Naive thymus-derived CD4-positive, alpha-beta T cell (primary cell): ENCODE measurements at regions not wholly inside any gene's neighbourhood (a gene's known extent, or its start where the extent isn't known, plus 50 kb on each side); places are given as distances from the start of the nearest gene placed in this dataset.

Experiments used
- ATAC-seq: fragments of 150-1000 bp; cut with Tn5 transposase; 2 replicates; pipeline ENCODE4 v1.10.0; 2021; ENCODE audit warnings: mild to moderate bottlenecking, moderate library complexity
- CTCF ChIA-PET: fragments of 350-600 bp; sonication (Branson Sonifier 250); formaldehyde crosslinking; loops from one replicate; lab custom pipeline; 2021; ENCODE audit warnings: antibody characterized with exemption; lab: Charles Lee
- POLR2A ChIA-PET: fragments of 350-600 bp; sonication (Branson Sonifier 250); formaldehyde crosslinking; loops from one replicate; lab custom pipeline; 2021; ENCODE audit warnings: antibody characterized with exemption, inconsistent platforms; lab: Charles Lee
- DNase-seq, 9 donors: peaks; one replicate each; pipeline versions ENCODE4 v3.0.0 to v3.0.0-alpha.2; 2020 to 2022; ENCODE audit warnings: mixed read lengths in 1 of 9
- H3K27ac ChIP-seq: one replicate; pipeline ENCODE4 v1.7.0; 2013; ENCODE audit warnings: mild to moderate bottlenecking, low read depth, low read length, moderate library complexity
- H3K27me3 ChIP-seq, 2 donors: one replicate each; pipeline ENCODE4 v1.7.0; 2013; ENCODE audit warnings: low read length in 2 of 2, mild to moderate bottlenecking in 2 of 2, moderate library complexity in 2 of 2; ENCODE audit not compliant: control insufficient read depth in 2 of 2, insufficient read depth in 2 of 2
- H3K36me3 ChIP-seq, 3 experiments: 1 replicate in 2 of 3; 2 replicates in 1 of 3; pipeline ENCODE4 v1.7.0; 2013; ENCODE audit warnings: low read length in 3 of 3, mild to moderate bottlenecking in 3 of 3, moderate library complexity in 1 of 3; ENCODE audit not compliant: insufficient read depth in 3 of 3, control insufficient read depth in 2 of 3
- H3K4me1 ChIP-seq, 2 donors: one replicate each; pipeline ENCODE4 v1.7.0; 2013; ENCODE audit warnings: low read length in 2 of 2, mild to moderate bottlenecking in 2 of 2, moderate library complexity in 1 of 2; ENCODE audit not compliant: control insufficient read depth in 2 of 2, insufficient read depth in 2 of 2
- H3K4me3 ChIP-seq: 2 replicates; pipeline ENCODE4 v1.7.0; 2013; ENCODE audit warnings: mild to moderate bottlenecking, low read length
- H3K9me3 ChIP-seq, 3 experiments: 1 replicate in 2 of 3; 2 replicates in 1 of 3; pipeline ENCODE4 v1.7.0; 2013; ENCODE audit warnings: low read length in 3 of 3; ENCODE audit not compliant: control insufficient read depth in 2 of 3
- H3K27ac Mint-ChIP-seq, 9 donors: one replicate each; pipeline ENCODE4 v1.8.0; 2020 to 2022; ENCODE audit warnings: mixed read lengths in 9 of 9, mild to moderate bottlenecking in 8 of 9, moderate library complexity in 5 of 9, inconsistent platforms in 2 of 9
- H3K27me3 Mint-ChIP-seq, 5 donors: one replicate each; pipeline ENCODE4 v1.8.0; 2021 to 2022; ENCODE audit warnings: mixed read lengths in 5 of 5, mild to moderate bottlenecking in 1 of 5
- H3K36me3 Mint-ChIP-seq, 5 donors: one replicate each; pipeline ENCODE4 v1.8.0; 2020 to 2022; ENCODE audit warnings: mixed read lengths in 5 of 5, mild to moderate bottlenecking in 3 of 5, inconsistent platforms in 1 of 5
- H3K4me1 Mint-ChIP-seq, 7 donors: one replicate each; pipeline ENCODE4 v1.8.0; 2020 to 2022; ENCODE audit warnings: mixed read lengths in 7 of 7, mild to moderate bottlenecking in 3 of 7, inconsistent platforms in 1 of 7
- H3K4me3 Mint-ChIP-seq, 10 donors: one replicate each; pipeline ENCODE4 v1.8.0; 2020 to 2022; ENCODE audit warnings: mild to moderate bottlenecking in 10 of 10, mixed read lengths in 10 of 10, moderate library complexity in 6 of 10, inconsistent platforms in 2 of 10
- H3K9me3 Mint-ChIP-seq, 11 donors: one replicate each; pipeline ENCODE4 v1.8.0; 2020 to 2022; ENCODE audit warnings: mixed read lengths in 11 of 11, mild to moderate bottlenecking in 4 of 11, inconsistent platforms in 1 of 11, moderate library complexity in 1 of 11
- intact Hi-C, 2 donors: fragments of 100-400 bp; cut with micrococcal nuclease; formaldehyde crosslinking; loops; one replicate each; pipeline ENCODE4 v1.15.1; 2023

- Histone ChIP-seq H3K4me3 (no peak overlapping the region), H3K27me3 (no peaks in the 10 kb centered on the region), H3K36me3 (no peaks in the 10 kb centered on the region), H3K27ac (no peak overlapping the region), H3K4me1 (no peaks in the 10 kb centered on the region), H3K9me3 (peaks cover 0 to under 1% (median 0%) of the 10 kb centered on the region in 3 experiments)
- ATAC-seq: no peak
- H3K27ac Mint-ChIP-seq: no peak overlapping the region
- intact Hi-C loops: no loop called here
- peaks cover 0 to 7% (median 2%) of the 10 kb centered on the region in 11 donors for H3K9me3 Mint-ChIP-seq
- CTCF ChIA-PET: interaction anchor here (0.6 kb wide), 1 partner anchor 561 kb away, joined by 3 read pairs; no protein-coding TSS in a partner anchor
- H3K36me3 Mint-ChIP-seq: peaks cover 0 to 2% (median under 1%) of the 10 kb centered on the region in 5 donors
- H3K4me1 Mint-ChIP-seq: no peaks in the 10 kb centered on the region
- peaks cover 3 to 37% (median 16%) of the 10 kb centered on the region in 5 donors for H3K27me3 Mint-ChIP-seq
- no peak overlapping the region for H3K4me3 Mint-ChIP-seq
- DNase-seq: no peak
- POLR2A ChIA-PET: no interaction called here
These were observed 78.9 kb downstream of the CD24 start for GRCh38 chr6:106895703-106896040.

DNA sequence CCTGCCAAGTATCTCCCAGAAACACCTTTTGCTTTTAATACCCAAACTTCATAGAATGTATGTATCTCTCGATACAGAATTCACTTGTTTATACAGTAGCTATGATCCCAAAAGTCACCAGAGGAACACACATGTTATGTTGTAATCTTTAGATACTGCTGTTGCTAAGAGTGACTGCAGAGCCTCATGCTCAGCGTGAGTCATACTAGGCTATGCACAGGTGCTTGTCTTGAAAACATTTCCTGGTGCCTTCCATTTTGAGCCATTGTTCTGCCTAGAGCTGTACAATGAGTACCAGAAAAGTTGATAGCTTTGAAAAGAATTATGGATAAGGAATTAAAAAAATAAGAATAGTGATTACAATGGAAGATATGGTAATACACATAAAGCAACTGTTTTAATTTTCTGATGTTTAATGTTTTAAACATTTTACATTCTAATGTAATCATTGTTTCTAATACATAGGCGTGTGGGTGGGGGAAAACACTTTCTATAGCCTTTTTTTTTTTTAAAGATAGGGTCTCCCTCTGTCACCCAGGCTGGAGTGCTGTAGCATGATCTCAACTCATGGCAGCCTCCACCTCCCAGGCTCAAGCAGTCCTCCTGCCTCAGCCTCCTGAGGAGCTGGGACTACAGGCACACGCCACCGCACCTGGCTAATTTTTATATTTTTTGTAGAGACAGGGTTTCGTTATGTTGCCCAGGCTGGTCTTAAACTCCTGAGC lies 79.4 kb downstream of the CD24 start:
- no peak for DNase-seq
- Mint-ChIP-seq H3K9me3 (peaks cover 0 to 5% (median 0%) of the 10 kb centered on the region in 11 donors), H3K4me1 (no peaks in the 10 kb centered on the region), H3K27ac (no peak overlapping the region), H3K36me3 (no peaks in the 10 kb centered on the region), H3K27me3 (peaks cover 4 to 37% (median 20%) of the 10 kb centered on the region in 5 donors), H3K4me3 (no peak overlapping the region)
- Histone ChIP-seq H3K9me3 (no peaks in the 10 kb centered on the region), H3K4me1 (no peaks in the 10 kb centered on the region), H3K36me3 (no peaks in the 10 kb centered on the region), H3K4me3 (no peak overlapping the region), H3K27me3 (no peaks in the 10 kb centered on the region), H3K27ac (no peak overlapping the region)
- intact Hi-C loops: no loop called here
- ChIA-PET CTCF (no interaction called here), POLR2A (no interaction called here)
- ATAC-seq: no peak

DNA sequence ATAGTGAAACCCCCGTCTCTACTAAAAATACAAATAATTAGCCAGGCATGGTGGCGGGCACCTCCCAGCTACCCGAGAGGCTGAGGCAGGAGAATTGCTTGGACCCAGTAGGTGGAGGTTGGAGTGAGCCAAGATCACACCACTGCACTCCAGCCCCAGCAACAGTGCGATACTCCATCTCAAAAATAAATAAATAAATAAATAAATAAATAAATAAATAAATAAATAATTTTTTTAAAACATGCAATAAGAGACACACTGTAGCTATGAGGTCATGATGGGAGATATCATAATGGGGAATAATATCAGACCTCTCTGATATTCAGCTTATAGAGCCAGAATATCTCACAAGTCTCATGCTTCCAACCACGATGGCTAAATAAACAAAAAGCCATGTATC lies 82.3 kb downstream of the CD24 start:
- no peak overlapping the region for H3K4me3 ChIP-seq
- Mint-ChIP-seq H3K27ac (no peak overlapping the region), H3K36me3 (no peaks in the 10 kb centered on the region), H3K4me3 (no peak overlapping the region), H3K9me3 (peaks cover 0 to 2% (median 0%) of the 10 kb centered on the region in 11 donors), H3K4me1 (no peaks in the 10 kb centered on the region), H3K27me3 (peaks cover 11 to 38% (median 25%) of the 10 kb centered on the region in 5 donors)
- CTCF ChIA-PET: no interaction called here
- H3K9me3 ChIP-seq: no peaks in the 10 kb centered on the region
- no peaks in the 10 kb centered on the region for H3K36me3 ChIP-seq
- H3K27me3 ChIP-seq: no peaks in the 10 kb centered on the region
- no peaks in the 10 kb centered on the region for H3K4me1 ChIP-seq
- POLR2A ChIA-PET: no interaction called here
- intact Hi-C loops: no loop called here
- ATAC-seq (no peak), DNase-seq (no peak)
- no peak overlapping the region for H3K27ac ChIP-seq

DNA sequence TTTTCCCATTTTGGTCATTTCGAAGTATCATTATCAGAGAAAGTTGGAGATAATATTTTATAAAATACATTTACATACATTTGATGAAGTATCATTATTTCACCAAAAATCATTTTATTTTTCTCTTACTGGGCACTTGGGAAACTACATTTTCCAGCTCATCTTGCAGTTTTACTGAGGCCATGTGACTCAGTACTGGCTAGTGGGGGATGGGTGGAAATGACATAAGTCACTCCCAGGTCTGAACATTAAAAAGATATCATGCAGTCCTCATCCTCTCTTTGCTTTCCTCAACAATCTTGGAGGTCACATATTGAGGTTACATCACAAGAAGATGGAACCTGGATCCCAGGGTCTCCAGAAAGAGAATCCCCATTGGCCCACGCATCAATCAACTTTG lies 84.1 kb downstream of the CD24 start:
- peaks cover 13 to 32% (median 25%) of the 10 kb centered on the region in 5 donors for H3K27me3 Mint-ChIP-seq
- intact Hi-C loops: no loop called here
- H3K4me3 Mint-ChIP-seq: no peak overlapping the region
- H3K36me3 ChIP-seq: no peaks in the 10 kb centered on the region
- ATAC-seq (no peak), DNase-seq (no peak)
- H3K9me3 Mint-ChIP-seq: peaks cover 0 to 2% (median 0%) of the 10 kb centered on the region in 11 donors
- ChIA-PET CTCF (no interaction called here), POLR2A (no interaction called here)
- no peak overlapping the region for H3K27ac ChIP-seq
- no peak overlapping the region for H3K27ac Mint-ChIP-seq
- no peaks in the 10 kb centered on the region for H3K9me3 ChIP-seq
- H3K4me1 Mint-ChIP-seq: no peaks in the 10 kb centered on the region
- no peaks in the 10 kb centered on the region for H3K4me1 ChIP-seq
- no peaks in the 10 kb centered on the region for H3K27me3 ChIP-seq
- no peaks in the 10 kb centered on the region for H3K36me3 Mint-ChIP-seq
- H3K4me3 ChIP-seq: no peak overlapping the region

GRCh38 chr6:106889692-106890091 lies 84.8 kb downstream of the CD24 start:
- H3K4me1 Mint-ChIP-seq: no peaks in the 10 kb centered on the region
- H3K9me3 Mint-ChIP-seq: peaks cover 0 to 2% (median 0%) of the 10 kb centered on the region in 11 donors
- Histone ChIP-seq H3K9me3 (no peaks in the 10 kb centered on the region), H3K4me3 (no peak overlapping the region), H3K4me1 (no peaks in the 10 kb centered on the region), H3K27me3 (no peaks in the 10 kb centered on the region), H3K27ac (no peak overlapping the region), H3K36me3 (no peaks in the 10 kb centered on the region)
- no peaks in the 10 kb centered on the region for H3K36me3 Mint-ChIP-seq
- no peak overlapping the region for H3K27ac Mint-ChIP-seq
- no peak for ATAC-seq
- no peak for DNase-seq
- intact Hi-C loops: no loop called here
- ChIA-PET POLR2A (no interaction called here), CTCF (no interaction called here)
- peaks cover 13 to 32% (median 25%) of the 10 kb centered on the region in 5 donors for H3K27me3 Mint-ChIP-seq
- H3K4me3 Mint-ChIP-seq: no peak overlapping the region

GRCh38 chr6:106886922-106887797 lies 87.4 kb downstream of the CD24 start:
- Histone ChIP-seq H3K27ac (no peak overlapping the region), H3K4me1 (no peaks in the 10 kb centered on the region), H3K27me3 (no peaks in the 10 kb centered on the region), H3K36me3 (no peaks in the 10 kb centered on the region), H3K4me3 (no peak overlapping the region), H3K9me3 (no peaks in the 10 kb centered on the region)
- Mint-ChIP-seq H3K36me3 (no peaks in the 10 kb centered on the region), H3K9me3 (peaks cover 0 to 2% (median 0%) of the 10 kb centered on the region in 11 donors), H3K27ac (no peak overlapping the region), H3K4me1 (no peaks in the 10 kb centered on the region), H3K27me3 (peaks cover 9 to 22% (median 19%) of the 10 kb centered on the region in 5 donors), H3K4me3 (no peak overlapping the region)
- CTCF ChIA-PET: no interaction called here
- POLR2A ChIA-PET: no interaction called here
- DNase-seq (no peak), ATAC-seq (no peak)
- intact Hi-C loops: no loop called here
